HG03432 (cell line): ENCODE measurements at regions not wholly inside any gene's neighbourhood (a gene's known extent, or its start where the extent isn't known, plus 50 kb on each side); places are given as distances from the start of the nearest gene placed in this dataset.
"Not testable (repeated sequence)": the region's sequence is repeated elsewhere in the genome, so short reads cannot be mapped to it uniquely, and the experiment has no call there.

ENCODE experiments used
- ATAC-seq: cut with Tn5 transposase; IDR thresholded peaks from one replicate; pipeline ENCODE4 v1.9.1; 2021; ENCODE audit warnings: mild to moderate bottlenecking, moderate library complexity; ENCODE audit not compliant: unreplicated experiment

GRCh38 chr4:158958489-158959270 lies 144.2 kb upstream of the RAPGEF2 start:
- no peak for ATAC-seq

GRCh38 chr4:158962393-158962792 lies 140.5 kb upstream of the RAPGEF2 start:
- no peak for ATAC-seq

DNA sequence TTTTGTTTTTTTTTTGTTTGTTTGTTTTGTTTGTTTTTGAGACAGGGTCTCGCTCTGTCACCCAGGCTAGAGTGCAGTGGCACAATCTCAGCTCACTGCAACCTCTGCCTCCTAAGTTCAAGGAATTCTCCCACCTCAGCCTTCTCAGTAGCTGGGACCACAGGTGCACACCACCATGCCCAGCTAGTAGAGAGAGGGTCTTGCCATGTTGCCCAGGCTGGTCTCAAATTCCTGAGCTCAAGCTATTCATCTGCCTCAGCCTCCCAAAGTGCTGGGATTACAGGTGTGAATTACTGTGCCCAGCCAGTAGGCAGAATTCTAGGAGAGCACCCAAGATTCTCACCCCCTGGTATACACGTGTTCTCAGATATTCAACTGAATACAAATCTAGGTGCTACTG lies 139.6 kb upstream of the RAPGEF2 start:
- not testable (repeated sequence) for ATAC-seq

DNA sequence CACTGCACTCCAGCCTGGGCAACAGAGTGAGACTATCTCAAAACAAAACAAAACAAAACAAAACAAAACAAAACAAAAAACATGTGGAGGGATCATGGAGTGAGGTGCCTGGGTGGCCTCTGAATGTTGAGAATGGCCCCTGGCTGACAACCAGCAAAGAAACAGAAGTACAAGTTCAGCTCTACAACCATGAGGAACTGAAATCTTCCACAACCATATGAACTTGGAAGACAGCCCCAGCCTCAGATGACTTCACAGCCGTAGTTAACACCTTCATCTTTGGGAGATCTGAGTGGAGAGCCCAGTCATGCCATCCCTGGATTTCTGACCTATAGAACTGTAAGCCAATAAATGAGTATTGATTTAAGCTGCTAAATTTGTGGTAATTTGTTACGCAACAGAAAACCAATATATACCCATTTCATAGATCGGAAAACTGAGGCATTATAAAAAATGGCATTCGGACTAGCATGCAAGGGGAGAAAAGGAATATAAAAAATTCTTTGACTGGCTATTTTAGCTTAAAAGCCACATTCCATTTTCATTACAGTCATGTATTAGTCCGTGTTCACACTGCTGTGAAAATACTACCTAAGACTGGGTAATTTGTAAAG lies 138.7 kb upstream of the RAPGEF2 start:
- ATAC-seq = no peak

DNA sequence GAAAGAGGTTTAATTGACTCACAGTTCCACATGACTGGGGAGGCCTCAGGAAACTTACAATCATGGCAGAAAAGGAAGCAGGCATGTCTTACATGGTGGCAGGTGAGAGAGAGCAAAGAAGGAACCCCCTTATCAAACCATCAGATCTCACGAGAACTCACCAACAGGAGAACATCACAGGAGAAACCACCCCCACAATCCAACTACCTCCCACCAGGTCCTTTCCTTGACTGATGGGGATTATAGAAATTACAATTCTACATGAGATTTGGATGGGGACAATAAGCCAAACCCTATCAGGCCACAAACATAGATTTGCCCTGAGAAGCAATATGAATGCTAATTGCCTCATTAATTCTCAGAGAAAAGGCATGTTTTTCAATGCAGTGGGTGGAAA lies 138.2 kb upstream of the RAPGEF2 start:
- no peak for ATAC-seq

GRCh38 chr4:158965226-158965625 lies 137.7 kb upstream of the RAPGEF2 start:
- no peak for ATAC-seq

DNA sequence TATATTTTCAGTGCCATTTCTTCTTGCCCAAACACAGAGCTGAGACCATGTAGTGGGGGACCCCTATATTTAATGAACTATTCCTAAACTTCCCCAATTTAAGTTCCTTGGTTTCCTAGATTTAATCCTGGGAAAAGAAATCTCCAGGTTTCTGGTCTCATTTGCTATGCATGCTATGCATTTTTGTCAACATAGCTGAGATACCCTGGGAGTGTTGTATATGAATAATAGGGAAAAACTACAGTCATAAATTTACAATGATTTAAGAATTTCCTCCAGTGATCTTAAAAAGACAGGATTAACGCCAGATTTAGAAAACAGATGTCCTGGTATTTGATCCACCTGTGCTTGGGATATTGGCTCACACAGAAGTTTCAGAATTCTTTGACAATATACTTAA lies 136.8 kb upstream of the RAPGEF2 start:
- ATAC-seq = no peak

DNA sequence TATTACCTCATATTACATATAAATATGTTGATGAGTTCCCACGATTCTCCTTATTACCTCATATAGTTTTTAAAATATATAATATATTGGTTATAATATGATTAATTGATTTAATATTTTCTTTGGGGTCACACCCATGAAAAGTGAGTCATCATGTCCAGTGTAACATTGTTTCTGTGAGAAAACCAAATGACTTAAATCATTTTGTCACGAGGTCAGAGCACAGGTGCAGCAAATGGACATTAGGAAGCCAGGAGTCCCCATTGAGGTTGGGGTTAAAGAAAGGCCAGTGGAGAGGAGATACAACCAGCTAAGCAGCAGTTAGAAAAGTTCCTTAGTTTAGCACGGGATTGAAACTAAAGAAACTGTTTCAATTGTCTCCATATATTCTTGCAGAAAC lies 133.9 kb upstream of the RAPGEF2 start:
- ATAC-seq = no peak

DNA sequence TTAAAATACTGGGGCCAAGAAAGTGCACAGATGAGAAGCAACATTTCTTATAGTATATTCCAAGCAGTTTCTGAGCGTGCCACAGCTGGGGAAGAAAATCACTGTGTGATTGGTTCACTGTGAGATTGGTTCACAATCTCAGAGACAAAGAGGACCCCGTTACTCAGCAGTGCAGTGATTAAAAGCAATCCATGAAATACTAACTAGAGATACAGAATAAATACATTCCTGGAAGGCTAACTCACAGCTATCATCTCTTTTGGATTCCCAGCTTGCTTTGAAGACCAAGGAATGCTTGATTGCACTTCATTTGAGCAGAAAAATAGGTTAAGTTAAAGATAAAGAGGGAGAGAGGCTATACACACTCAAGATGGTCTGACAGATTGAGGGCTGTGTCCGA lies 132.1 kb upstream of the RAPGEF2 start:
- ATAC-seq = no peak

DNA sequence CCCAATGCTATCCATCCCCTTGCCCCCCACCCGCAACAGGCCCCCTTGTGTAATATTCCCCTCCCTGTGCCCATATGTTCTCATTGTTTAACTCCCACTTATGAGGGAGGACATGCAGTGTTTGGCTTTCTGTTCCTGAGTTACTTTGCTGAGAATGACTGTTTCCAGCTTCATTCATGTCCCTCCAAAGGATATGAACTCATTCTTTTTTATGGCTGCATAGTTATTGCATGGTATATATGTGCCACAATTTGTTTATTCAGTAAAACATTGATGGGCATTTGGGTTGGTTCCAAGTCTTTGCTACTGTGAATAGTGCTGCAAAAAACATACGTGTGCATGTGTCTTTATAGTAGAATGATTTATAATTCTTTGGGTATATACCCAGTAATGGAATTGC lies 128.4 kb upstream of the RAPGEF2 start:
- ATAC-seq = not testable (repeated sequence)

DNA sequence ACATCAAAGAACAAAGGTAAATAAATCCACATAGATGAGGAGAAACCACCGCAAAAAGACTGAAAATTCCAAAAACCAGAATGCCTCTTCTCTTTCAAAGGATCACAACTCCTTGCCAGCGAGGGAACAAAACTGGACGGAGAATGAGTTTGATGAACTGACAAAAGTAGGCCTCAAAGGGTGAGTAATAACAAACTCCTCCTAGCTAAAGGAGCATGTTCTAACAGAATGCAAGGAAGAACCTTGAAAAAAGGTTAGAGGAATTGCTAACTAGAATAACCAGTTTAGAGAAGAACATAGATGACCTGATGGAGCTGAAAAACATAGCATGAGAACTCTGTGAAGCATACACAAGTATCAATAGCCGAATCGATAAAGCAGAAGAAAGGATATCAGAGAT lies 122.2 kb upstream of the RAPGEF2 start:
- ATAC-seq = not testable (repeated sequence)

DNA sequence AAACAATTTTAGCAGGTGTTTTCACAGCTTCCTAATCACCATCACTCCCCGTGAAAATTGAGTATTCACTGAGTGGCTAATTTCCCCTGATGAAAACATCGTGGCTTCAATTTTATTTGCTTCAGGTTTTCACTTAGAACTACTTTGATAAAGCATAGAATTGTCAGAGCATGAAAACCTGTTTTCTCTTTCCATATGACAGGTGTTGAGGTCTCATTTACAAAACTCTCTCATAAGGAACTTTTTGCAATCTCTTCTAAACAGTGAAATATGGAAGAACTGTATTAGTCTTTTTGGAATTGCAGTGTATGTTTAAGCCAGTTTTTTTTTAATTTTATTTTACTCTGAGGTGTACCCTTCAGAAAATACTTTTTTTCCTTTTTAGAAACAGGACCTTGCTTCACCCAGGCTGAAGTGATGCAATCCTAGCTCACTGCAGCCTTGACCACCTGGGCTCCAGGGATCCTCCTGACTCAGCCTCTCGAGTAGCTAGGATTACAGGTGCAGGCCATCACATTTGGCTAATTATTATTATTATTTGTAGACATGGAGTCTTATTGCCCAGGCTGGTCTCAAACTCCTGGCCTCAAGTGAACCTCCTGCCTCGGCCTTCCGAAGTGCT lies 111.2 kb upstream of the RAPGEF2 start:
- ATAC-seq = no peak

- ATAC-seq = no peak
Observed at GRCh38 chr4:158993891-158994290, 109.0 kb upstream of the RAPGEF2 start.

DNA sequence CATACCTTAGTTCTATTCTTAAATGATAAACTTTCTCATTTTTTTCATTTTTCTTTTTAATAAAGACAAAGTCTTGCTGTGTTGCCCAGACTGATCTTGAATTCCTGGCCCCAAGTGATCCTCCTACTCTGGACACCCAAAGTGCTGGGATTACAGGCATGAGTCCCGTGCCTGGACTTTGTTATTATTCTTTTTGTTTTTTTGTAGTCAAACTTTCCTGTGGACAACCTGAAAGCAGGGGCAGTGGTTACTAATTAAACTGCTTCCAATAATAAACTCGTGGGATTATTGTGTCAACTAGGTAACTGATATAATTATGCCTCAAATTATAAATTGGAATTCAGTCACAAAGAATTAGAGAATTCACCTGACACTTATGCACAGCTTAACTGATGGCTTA lies 107.8 kb upstream of the RAPGEF2 start:
- ATAC-seq = no peak

DNA sequence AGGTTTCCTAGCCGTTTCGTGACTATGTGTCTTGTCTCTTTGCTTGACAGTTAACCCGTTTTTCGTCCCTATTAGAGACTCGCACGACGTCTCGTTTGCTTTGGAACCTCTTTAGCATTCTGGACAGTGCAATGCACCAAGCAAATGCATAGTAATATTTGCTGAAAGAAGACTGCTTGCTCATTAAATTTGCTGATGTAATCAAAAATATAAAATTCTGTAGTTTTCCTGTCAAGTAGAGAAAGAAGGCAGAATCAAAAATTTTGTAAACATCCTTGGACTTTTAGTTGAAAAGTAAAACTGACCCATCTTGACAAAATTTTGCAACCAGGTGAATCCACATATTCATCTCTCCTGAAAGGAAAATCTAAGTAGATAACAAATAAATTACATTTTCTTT lies 106.9 kb upstream of the RAPGEF2 start:
- no peak for ATAC-seq

DNA sequence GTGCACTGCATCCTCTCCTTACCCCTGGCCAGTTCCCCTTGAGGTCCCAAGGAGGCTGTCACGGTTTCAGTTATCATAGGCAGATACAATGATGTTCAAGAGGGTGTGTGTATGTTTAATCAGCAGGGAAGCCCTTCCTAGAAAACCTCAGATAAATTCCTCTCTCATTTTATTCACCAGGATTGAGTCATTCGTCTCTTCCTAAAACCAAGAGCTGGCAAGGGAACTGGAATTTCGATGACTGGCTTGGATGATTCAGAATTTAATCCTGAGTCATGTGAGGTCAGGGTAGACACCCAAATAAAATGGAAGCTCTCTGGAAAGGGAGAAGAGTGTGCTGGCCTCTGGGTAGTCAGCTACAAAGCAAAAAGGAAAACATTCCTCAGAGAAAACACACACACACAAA lies 106.2 kb upstream of the RAPGEF2 start:
- no peak for ATAC-seq

DNA sequence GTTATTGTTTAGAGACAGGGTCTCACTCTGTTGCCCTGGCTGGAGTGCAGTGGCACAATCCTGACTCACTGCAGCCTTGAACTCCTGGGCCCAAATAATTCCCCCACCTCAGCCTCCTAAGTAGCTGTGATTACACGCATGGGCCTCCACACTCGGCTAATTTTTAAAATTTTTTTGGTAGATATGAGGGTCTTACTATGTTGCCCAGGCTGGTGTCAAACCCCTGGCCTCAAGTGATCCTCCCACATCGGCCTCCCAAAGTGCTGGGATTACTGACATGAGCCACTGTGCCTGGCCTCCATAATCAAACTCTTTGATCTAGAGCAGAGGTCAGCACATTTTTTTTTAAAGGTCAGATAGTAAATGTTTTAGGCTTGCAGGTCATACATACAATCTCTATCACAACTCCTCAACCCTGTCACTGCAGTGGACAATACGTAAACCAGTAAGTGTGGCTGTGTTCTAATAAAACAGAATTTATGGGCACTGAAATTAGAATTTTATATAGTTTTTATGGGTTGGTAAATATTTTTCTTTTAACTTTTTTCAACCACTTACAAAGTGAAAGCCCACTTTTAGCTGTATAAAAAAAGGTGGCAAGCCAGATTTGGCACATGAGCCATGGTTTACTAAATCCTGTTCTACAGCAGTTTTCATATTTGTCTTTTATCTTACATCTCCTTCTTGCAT lies 105.1 kb upstream of the RAPGEF2 start:
- no peak for ATAC-seq

GRCh38 chr4:158998624-158999023 lies 104.3 kb upstream of the RAPGEF2 start:
- no peak for ATAC-seq

- ATAC-seq = no peak
Observed at GRCh38 chr4:158999166-158999682, 103.7 kb upstream of the RAPGEF2 start.

- ATAC-seq = no peak
Observed at GRCh38 chr4:158999849-159000248, 103.0 kb upstream of the RAPGEF2 start.

- ATAC-seq = no peak
Observed at GRCh38 chr4:159002950-159003349, 99.9 kb upstream of the RAPGEF2 start.
